B cell (primary cell): ENCODE measurements at regions not wholly inside any gene's neighbourhood (a gene's known extent, or its start where the extent isn't known, plus 50 kb on each side); places are given as distances from the start of the nearest gene placed in this dataset.
"Not testable (repeated sequence)": the region's sequence is repeated elsewhere in the genome, so short reads cannot be mapped to it uniquely, and the experiment has no call there.

ENCODE experiments used
- ATAC-seq: fragments of 200-7000 bp; cut with Tn5 transposase; one replicate; pipeline ENCODE4 v1.10.0; 2021; ENCODE audit warnings: low read depth, mild to moderate bottlenecking, moderate number of reproducible peaks, moderate library complexity
- CTCF ChIA-PET: fragments of 350-600 bp; sonication (Branson Sonifier 250); formaldehyde crosslinking; loops from one replicate; lab custom pipeline; 2021; ENCODE audit warnings: antibody characterized with exemption, inconsistent platforms; lab: Charles Lee
- POLR2A ChIA-PET: fragments of 350-600 bp; sonication (Branson Sonifier 250); formaldehyde crosslinking; loops from one replicate; lab custom pipeline; 2021; ENCODE audit warnings: antibody characterized with exemption; lab: Charles Lee
- DNase-seq: peaks from one replicate; pipeline ENCODE4 v3.0.0; 2013
- H2AFZ ChIP-seq: 2 replicates; pipeline ENCODE4 v1.6.1; 2012; ENCODE audit warnings: mild to moderate bottlenecking, low read depth, low read length; ENCODE audit not compliant: insufficient read depth, poor library complexity, severe bottlenecking
- H3K27ac ChIP-seq, 2 donors: 1 replicate in 1 of 2; 2 replicates in 1 of 2; pipeline ENCODE4 v1.5.1; 2012 to 2013; ENCODE audit warnings: low read length in 2 of 2, mild to moderate bottlenecking in 2 of 2, moderate library complexity in 1 of 2
- H3K27me3 ChIP-seq, 4 experiments: fragments of 200-600 bp in 1 of 4; sonication (generic) in 1 of 4; replicated peaks in 1 of 4; 1 replicate in 2 of 4; 2 replicates in 2 of 4; pipeline versions ENCODE4 v1.6.1 to v1.7.0; 2013 to 2016; ENCODE audit warnings: low read length in 3 of 4, mild to moderate bottlenecking in 2 of 4, mixed read lengths in 1 of 4, moderate library complexity in 1 of 4; ENCODE audit not compliant: insufficient read depth in 4 of 4, control insufficient read depth in 3 of 4; ENCODE audit errors: control extremely low read depth in 1 of 4
- H3K36me3 ChIP-seq, 2 experiments: replicated peaks in 1 of 2; 1 replicate in 1 of 2; 2 replicates in 1 of 2; pipeline versions ENCODE4 v1.6.1 to v1.7.1; 2013; ENCODE audit warnings: low read length in 1 of 2; ENCODE audit not compliant: insufficient read depth in 2 of 2, control insufficient read depth in 1 of 2; ENCODE audit errors: control extremely low read depth in 1 of 2, extremely low read depth in 1 of 2
- H3K4me1 ChIP-seq, 2 donors: fragments of 200-600 bp in 1 of 2; sonication (generic) in 1 of 2; 1 replicate in 1 of 2; 2 replicates in 1 of 2; pipeline versions ENCODE4 v1.5.1 to v1.6.1; 2013 to 2017; ENCODE audit warnings: low read length in 2 of 2; ENCODE audit not compliant: control insufficient read depth in 2 of 2, insufficient read depth in 2 of 2
- H3K4me2 ChIP-seq: replicated peaks from 2 replicates; pipeline ENCODE3; 2012; ENCODE audit warnings: mild to moderate bottlenecking, low read depth, low read length; ENCODE audit not compliant: poor library complexity, severe bottlenecking
- H3K4me3 ChIP-seq, 5 experiments: fragments of 200-600 bp in 1 of 5; sonication (generic) in 1 of 5; 1 replicate in 3 of 5; 2 replicates in 2 of 5; pipeline versions ENCODE4 v1.5.1 to v1.7.0; 2011 to 2016; ENCODE audit warnings: low read length in 4 of 5, mild to moderate bottlenecking in 4 of 5, low read depth in 2 of 5, control low read depth in 1 of 5, moderate library complexity in 1 of 5; ENCODE audit not compliant: insufficient read depth in 1 of 5; ENCODE audit errors: control extremely low read depth in 1 of 5, extremely low read depth in 1 of 5
- H3K79me2 ChIP-seq: fragments of 200-600 bp; sonication (generic); one replicate; pipeline ENCODE4 v1.6.0; 2016; ENCODE audit warnings: low read length; ENCODE audit not compliant: control insufficient read depth, insufficient read depth
- H3K9ac ChIP-seq: fragments of 200-600 bp; sonication (generic); 2 replicates; pipeline ENCODE4 v1.6.1; 2017; ENCODE audit warnings: mild to moderate bottlenecking, low read length, moderate library complexity
- H3K9me3 ChIP-seq, 3 donors: one replicate each; pipeline versions ENCODE4 v1.6.1 to v1.7.1; 2013; ENCODE audit warnings: low read length in 2 of 3; ENCODE audit not compliant: control insufficient read depth in 2 of 3, insufficient read depth in 1 of 3; ENCODE audit errors: control extremely low read depth in 1 of 3
- H4K20me1 ChIP-seq: 2 replicates; pipeline ENCODE4 v1.6.0; 2012; ENCODE audit warnings: mild to moderate bottlenecking, low read length; ENCODE audit not compliant: insufficient read depth, control insufficient read depth, poor library complexity, severe bottlenecking
- H3K27ac Mint-ChIP-seq: one replicate; pipeline ENCODE4 v1.8.0; 2021; ENCODE audit warnings: mixed read lengths
- H3K27me3 Mint-ChIP-seq: one replicate; pipeline ENCODE4 v1.8.0; 2021; ENCODE audit warnings: mixed read lengths
- H3K4me1 Mint-ChIP-seq: one replicate; pipeline ENCODE4 v1.8.0; 2021; ENCODE audit warnings: mixed read lengths
- H3K4me3 Mint-ChIP-seq: one replicate; pipeline ENCODE4 v1.8.0; 2021; ENCODE audit warnings: mixed read lengths
- H3K9me3 Mint-ChIP-seq: one replicate; pipeline ENCODE4 v1.8.0; 2022; ENCODE audit warnings: mixed read lengths; ENCODE audit not compliant: insufficient read depth
- EZH2 ChIP-seq: IDR thresholded peaks from 2 replicates; pipeline ENCODE4 v1.6.1; 2012; ENCODE audit warnings: borderline replicate concordance, low read depth, mild to moderate bottlenecking, moderate library complexity, low read length; ENCODE audit not compliant: insufficient read depth, poor library complexity, severe bottlenecking
- WGBS: methylation state at CpG from one replicate; pipeline ENCODE4 v1.1.5; 2013; ENCODE audit warnings: missing lambda C conversion rate; ENCODE audit not compliant: insufficient coverage; 5-methylcytosine and 5-hydroxymethylcytosine counted together
- intact Hi-C: fragments of 100-400 bp; cut with micrococcal nuclease; formaldehyde crosslinking; loops from one replicate; pipeline ENCODE4 v1.10.0; 2022
- TF ChIP-seq, protein P1 (sequence below): fragments of 200-600 bp; IDR thresholded peaks from one replicate; pipeline ENCODE4 v1.8.0; 2022; ENCODE audit warnings: antibody characterized with exemption, mild to moderate bottlenecking

DNA sequence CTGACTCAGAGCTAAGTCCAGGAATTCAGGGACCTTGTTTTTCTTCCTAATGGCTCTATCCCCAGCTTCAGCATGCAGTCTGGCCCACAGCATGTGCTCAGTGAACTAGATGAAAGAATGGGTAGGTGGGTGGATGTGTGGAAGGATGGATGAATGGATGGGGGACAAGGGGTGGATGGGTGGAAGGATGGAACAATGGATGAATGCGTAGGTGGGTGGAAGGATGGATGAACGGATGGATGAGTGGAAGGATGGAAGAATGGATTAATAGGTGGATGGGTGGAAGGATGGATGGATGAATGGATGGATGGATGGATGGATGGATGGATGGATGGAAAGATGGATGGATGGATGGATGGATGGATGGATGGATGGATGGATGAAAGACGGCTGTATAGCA is 79.7 kb upstream of the SFSWAP start:
- Histone ChIP-seq H3K9ac (no peak overlapping the region), H3K9me3 (peaks cover 0 to 29% (median 11%) of the 10 kb centered on the region in 3 donors), H3K36me3 (no peaks in the 10 kb centered on the region), H3K4me2 (no peak overlapping the region), H3K27ac (no peak overlapping the region), H3K27me3 (peaks cover 0 to 8% (median 2%) of the 10 kb centered on the region in 4 experiments), H3K79me2 (no peaks in the 10 kb centered on the region), H4K20me1 (no peaks in the 10 kb centered on the region), H3K4me1 (peaks cover 0 to 15% of the 10 kb centered on the region in 2 donors), H2AFZ (no peak overlapping the region), H3K4me3 (no peak overlapping the region)
- TF ChIP-seq EZH2: no peak
- TF ChIP-seq, protein P1, sequence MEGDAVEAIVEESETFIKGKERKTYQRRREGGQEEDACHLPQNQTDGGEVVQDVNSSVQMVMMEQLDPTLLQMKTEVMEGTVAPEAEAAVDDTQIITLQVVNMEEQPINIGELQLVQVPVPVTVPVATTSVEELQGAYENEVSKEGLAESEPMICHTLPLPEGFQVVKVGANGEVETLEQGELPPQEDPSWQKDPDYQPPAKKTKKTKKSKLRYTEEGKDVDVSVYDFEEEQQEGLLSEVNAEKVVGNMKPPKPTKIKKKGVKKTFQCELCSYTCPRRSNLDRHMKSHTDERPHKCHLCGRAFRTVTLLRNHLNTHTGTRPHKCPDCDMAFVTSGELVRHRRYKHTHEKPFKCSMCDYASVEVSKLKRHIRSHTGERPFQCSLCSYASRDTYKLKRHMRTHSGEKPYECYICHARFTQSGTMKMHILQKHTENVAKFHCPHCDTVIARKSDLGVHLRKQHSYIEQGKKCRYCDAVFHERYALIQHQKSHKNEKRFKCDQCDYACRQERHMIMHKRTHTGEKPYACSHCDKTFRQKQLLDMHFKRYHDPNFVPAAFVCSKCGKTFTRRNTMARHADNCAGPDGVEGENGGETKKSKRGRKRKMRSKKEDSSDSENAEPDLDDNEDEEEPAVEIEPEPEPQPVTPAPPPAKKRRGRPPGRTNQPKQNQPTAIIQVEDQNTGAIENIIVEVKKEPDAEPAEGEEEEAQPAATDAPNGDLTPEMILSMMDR: no peak
- no peak for DNase-seq
- Mint-ChIP-seq H3K4me3 (no peak overlapping the region), H3K9me3 (no peaks in the 10 kb centered on the region), H3K27ac (no peak overlapping the region), H3K4me1 (peaks cover 2% of the 10 kb centered on the region), H3K27me3 (peaks cover 32% of the 10 kb centered on the region)
- ChIA-PET CTCF (no interaction called here), POLR2A (no interaction called here)
- ATAC-seq: no peak
- intact Hi-C loops: no loop called here
- 97% methylated on average over 2 of the region's 3 CpGs for WGBS

DNA sequence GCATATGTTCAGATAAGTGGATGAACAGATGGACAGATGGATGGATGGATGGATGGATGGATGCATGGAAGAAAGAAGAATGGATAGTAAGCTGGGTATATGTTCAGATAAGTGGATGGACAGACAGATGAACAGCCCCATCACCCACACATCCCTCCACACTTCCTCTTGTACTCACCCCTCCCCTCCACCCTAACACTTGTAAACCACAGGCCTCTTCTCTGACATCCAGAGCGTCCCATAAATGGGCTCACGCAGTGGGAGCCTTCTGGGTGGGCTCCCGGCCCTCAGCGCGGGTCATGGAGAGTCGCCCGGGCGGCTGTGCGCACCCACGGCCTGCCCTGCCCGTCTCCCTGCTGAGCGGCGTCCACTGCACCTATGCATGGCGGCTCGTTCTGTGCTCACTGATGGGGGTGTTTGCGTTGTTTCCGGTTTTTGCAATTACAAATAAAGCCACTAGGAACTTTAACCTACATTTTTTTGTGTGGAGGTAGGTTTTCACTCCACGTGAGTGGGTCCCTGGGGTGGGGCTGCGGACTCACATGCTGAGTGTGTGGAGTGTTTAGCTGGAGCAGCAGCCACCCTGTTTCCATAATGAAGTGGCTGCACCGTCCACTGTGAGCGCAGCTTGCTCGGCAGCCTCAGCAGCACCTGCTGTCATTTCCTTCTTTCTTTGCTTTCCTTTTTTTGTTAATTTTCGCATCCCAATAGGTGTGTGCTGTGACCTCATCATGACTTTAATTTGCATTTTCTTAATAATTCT is 78.8 kb upstream of the SFSWAP start:
- DNase-seq, H3K4me3 ChIP-seq, H3K79me2 ChIP-seq, ATAC-seq, H3K9me3 Mint-ChIP-seq, H3K9ac ChIP-seq, POLR2A ChIA-PET, H3K4me3 Mint-ChIP-seq, H2AFZ ChIP-seq, H3K4me1 Mint-ChIP-seq, H3K27ac Mint-ChIP-seq, H3K36me3 ChIP-seq, H3K27ac ChIP-seq, CTCF ChIA-PET, H3K27me3 ChIP-seq, H3K4me2 ChIP-seq, intact Hi-C loops, H4K20me1 ChIP-seq: not testable (repeated sequence)
- WGBS: 43% methylated on average over 1 of the region's 23 CpGs
- H3K4me1 ChIP-seq: peaks cover 0 to 12% of the 10 kb centered on the region in 2 donors
- peaks cover 35% of the 10 kb centered on the region for H3K27me3 Mint-ChIP-seq
- peaks cover 0 to 22% (median 7%) of the 10 kb centered on the region in 3 donors for H3K9me3 ChIP-seq

DNA sequence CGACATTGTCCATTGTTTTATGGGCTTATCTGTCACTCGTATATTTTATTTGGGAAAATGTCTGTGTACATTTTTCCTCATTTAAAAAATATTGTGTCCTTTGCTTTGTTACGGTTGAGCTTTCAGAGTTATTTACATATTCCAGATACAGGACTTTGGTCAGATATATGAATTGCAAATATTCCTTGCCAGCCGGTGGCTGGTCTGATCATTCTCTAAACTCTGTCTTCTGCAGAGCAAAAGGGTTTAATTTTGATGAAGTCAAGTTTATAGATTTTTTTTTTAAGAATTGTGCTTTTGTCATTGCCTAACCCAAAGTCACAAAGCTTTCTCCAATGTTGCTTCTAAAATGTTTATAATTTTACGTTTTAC is 78.3 kb upstream of the SFSWAP start:
- peaks cover 35% of the 10 kb centered on the region for H3K27me3 Mint-ChIP-seq
- H3K9ac ChIP-seq, H3K9me3 Mint-ChIP-seq, H3K4me1 ChIP-seq, ATAC-seq, H3K4me3 Mint-ChIP-seq, H3K4me1 Mint-ChIP-seq, H3K4me2 ChIP-seq, H3K36me3 ChIP-seq, H3K4me3 ChIP-seq, POLR2A ChIA-PET, H2AFZ ChIP-seq, DNase-seq, H4K20me1 ChIP-seq, H3K79me2 ChIP-seq, intact Hi-C loops, H3K27ac ChIP-seq, H3K27ac Mint-ChIP-seq, CTCF ChIA-PET: not testable (repeated sequence)
- no CpG with 5 or more reads among the region's 5 CpGs for WGBS
- H3K27me3 ChIP-seq: peaks cover 0 to 13% (median 3%) of the 10 kb centered on the region in 4 experiments
- peaks cover 0 to 16% (median 5%) of the 10 kb centered on the region in 3 donors for H3K9me3 ChIP-seq
